Type B pancreatic cell (in vitro differentiated cells): ENCODE measurements at regions not wholly inside any gene's neighbourhood (a gene's known extent, or its start where the extent isn't known, plus 50 kb on each side); places are given as distances from the start of the nearest gene placed in this dataset.
"Not testable (repeated sequence)": the region's sequence is repeated elsewhere in the genome, so short reads cannot be mapped to it uniquely, and the experiment has no call there.

Experiments used
- DNase-seq: peaks from one replicate; pipeline ENCODE4 v3.0.0; 2021; ENCODE audit warnings: mixed read lengths; ENCODE audit not compliant: unreplicated experiment; ENCODE audit errors: extremely low spot score
- H3K27ac Mint-ChIP-seq: 2 replicates; pipeline ENCODE4 v1.8.0; 2021; ENCODE audit warnings: mild to moderate bottlenecking, mixed read lengths
- H3K27me3 Mint-ChIP-seq: 2 replicates; pipeline ENCODE4 v1.8.0; 2021; ENCODE audit warnings: mixed read lengths
- H3K36me3 Mint-ChIP-seq: 2 replicates; pipeline ENCODE4 v1.8.0; 2021; ENCODE audit warnings: mixed read lengths
- H3K4me1 Mint-ChIP-seq: one replicate; pipeline ENCODE4 v1.8.0; 2021; ENCODE audit warnings: mixed read lengths; ENCODE audit not compliant: unreplicated experiment
- H3K4me3 Mint-ChIP-seq: 2 replicates; pipeline ENCODE4 v1.8.0; 2021; ENCODE audit warnings: mild to moderate bottlenecking, mixed read lengths
- H3K9me3 Mint-ChIP-seq: 2 replicates; pipeline ENCODE4 v1.8.0; 2021; ENCODE audit warnings: mixed read lengths
- TF ChIP-seq, protein P1 (sequence below): fragments of 200-600 bp; sonication (generic); conservative IDR thresholded peaks from 2 replicates; pipeline ENCODE4 v1.5.0; 2021; ENCODE audit warnings: antibody characterized with exemption, mild to moderate bottlenecking

DNA sequence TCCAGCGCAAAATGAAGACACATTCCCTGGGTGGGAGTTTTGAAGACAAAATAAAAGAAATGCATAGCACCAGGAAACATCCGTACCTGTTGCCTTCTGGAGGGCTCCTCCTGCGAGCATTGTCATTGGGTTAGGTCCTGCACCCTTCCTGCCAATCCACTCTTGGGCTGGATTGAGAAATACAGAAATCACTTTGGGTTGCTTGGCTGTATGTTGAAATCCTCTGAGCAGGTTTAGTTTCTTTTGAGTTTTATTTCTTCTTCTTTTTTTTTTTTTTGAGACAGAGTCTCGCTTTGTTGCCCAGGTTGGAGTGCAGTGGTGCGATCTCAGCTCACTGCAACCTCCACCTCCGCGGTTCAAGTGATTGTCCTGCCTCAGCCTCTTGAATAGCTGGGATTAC lies 67.6 kb downstream of the ARF6 start:
- H3K36me3 Mint-ChIP-seq = no peaks in the 10 kb centered on the region
- peak overlapping the region; percentile 94 for H3K27ac Mint-ChIP-seq
- peak overlapping the region; percentile 23 for H3K4me3 Mint-ChIP-seq
- TF ChIP-seq, protein P1, sequence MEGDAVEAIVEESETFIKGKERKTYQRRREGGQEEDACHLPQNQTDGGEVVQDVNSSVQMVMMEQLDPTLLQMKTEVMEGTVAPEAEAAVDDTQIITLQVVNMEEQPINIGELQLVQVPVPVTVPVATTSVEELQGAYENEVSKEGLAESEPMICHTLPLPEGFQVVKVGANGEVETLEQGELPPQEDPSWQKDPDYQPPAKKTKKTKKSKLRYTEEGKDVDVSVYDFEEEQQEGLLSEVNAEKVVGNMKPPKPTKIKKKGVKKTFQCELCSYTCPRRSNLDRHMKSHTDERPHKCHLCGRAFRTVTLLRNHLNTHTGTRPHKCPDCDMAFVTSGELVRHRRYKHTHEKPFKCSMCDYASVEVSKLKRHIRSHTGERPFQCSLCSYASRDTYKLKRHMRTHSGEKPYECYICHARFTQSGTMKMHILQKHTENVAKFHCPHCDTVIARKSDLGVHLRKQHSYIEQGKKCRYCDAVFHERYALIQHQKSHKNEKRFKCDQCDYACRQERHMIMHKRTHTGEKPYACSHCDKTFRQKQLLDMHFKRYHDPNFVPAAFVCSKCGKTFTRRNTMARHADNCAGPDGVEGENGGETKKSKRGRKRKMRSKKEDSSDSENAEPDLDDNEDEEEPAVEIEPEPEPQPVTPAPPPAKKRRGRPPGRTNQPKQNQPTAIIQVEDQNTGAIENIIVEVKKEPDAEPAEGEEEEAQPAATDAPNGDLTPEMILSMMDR = no peak
- peaks cover 8% of the 10 kb centered on the region for H3K4me1 Mint-ChIP-seq
- no peaks in the 10 kb centered on the region for H3K27me3 Mint-ChIP-seq
- DNase-seq = no peak
- H3K9me3 Mint-ChIP-seq = no peaks in the 10 kb centered on the region

DNA sequence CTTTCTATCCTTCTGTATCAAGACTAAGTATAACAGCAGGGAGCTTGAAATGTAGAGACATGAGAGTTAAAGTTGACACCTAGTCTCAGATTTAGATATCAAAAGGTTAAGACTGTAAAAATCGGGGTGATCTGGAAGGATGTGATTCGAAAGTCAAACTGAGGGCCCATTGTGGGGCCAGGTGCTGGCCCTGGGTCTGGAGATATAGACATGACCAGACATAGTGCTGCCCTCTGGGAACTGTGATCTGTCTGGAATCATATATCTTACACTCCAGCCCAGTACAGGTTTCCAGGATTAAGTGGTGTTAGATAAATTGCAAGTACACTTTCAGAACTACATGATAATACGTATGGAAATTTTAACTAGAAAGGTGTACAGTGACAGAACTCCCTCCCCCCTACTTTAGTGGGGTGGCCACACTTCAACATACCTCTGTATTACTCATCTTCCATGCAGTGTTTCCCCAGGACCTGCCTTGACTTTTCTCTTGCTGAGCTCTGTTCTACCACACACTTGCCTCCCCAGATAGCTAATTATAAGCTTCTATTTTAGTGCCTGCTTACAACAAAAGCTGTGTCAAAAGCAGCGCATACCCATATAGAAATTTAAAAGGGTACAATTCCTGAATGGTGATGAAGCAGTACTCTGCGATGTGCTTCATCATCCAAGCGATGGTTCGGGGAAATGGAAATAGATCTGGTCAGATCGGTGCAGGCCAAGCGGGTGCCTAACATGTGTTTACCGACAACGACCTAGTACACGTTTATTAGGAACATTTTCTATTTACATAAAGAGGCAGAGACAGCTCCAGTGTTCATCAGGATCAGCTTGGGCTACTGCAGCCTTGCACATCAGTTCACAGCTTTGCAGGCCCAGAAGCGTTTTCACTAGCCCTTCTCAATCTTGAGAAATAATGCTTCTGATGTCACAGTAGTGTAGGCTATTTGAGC lies 68.7 kb downstream of the ARF6 start:
- Mint-ChIP-seq H3K4me3 (peak overlapping the region; percentile 52), H3K27ac (peak overlapping the region; percentile 94), H3K36me3 (peaks cover 2% of the 10 kb centered on the region), H3K9me3 (no peaks in the 10 kb centered on the region), H3K4me1 (peaks cover 15% of the 10 kb centered on the region), H3K27me3 (no peaks in the 10 kb centered on the region)
- DNase-seq = no peak
- TF ChIP-seq, protein P1 = no peak

DNA sequence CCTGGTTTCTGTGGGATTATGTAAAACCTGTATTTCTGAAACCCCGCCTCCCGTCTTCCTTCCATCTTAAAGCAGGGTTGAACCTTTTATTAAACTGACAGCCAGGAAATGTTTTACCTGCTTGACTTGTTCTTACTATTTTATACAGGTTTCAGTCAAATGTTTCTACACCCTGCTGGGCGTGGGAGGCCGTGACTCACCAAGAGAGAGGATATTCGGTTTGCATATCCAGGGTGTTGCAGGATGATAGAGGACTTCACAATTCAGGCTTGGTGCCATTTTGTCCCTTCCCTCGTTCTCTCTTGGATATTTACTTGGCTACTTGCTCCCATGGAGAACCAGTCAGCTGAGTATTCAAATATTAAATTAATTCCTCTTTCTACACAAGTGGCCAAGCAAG lies 69.7 kb downstream of the ARF6 start:
- Mint-ChIP-seq H3K4me1 (peaks cover 18% of the 10 kb centered on the region), H3K27me3 (no peaks in the 10 kb centered on the region), H3K4me3 (peak overlapping the region; percentile 74), H3K27ac (peak overlapping the region; percentile 94), H3K36me3 (peaks cover 3% of the 10 kb centered on the region), H3K9me3 (no peaks in the 10 kb centered on the region)
- TF ChIP-seq, protein P1 = no peak
- no peak for DNase-seq

DNA sequence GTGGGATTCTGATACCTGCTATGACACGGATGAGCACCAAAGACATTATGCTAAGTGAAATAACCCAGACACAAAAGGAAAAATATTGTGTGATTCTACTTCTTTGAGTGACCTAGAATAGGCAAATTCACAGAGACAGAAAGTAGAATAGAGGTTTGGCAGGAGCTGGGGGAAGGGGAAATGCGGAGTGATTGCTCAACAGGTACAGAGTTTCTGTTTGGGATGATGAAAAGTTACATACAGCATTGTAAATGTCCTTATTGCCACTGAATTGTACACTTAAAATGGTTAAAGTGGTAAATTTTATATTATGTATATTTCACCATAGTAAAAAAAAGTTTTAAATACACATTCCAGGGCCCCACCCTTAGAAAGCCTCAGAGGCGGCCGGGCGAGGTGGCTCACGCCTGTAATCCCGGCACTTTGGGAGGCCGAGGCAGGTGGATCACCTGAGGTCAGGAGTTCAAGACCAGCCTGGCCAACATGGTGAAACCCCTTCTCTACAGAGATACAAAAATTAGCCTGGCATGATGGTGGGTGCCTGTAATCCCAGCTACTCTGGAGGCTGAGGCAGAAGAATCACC lies 72.3 kb downstream of the ARF6 start:
- not testable (repeated sequence) for H3K27me3 Mint-ChIP-seq, DNase-seq, H3K36me3 Mint-ChIP-seq, H3K4me3 Mint-ChIP-seq, H3K9me3 Mint-ChIP-seq
- Mint-ChIP-seq H3K27ac (peak overlapping the region; percentile 94), H3K4me1 (peaks cover 24% of the 10 kb centered on the region)

DNA sequence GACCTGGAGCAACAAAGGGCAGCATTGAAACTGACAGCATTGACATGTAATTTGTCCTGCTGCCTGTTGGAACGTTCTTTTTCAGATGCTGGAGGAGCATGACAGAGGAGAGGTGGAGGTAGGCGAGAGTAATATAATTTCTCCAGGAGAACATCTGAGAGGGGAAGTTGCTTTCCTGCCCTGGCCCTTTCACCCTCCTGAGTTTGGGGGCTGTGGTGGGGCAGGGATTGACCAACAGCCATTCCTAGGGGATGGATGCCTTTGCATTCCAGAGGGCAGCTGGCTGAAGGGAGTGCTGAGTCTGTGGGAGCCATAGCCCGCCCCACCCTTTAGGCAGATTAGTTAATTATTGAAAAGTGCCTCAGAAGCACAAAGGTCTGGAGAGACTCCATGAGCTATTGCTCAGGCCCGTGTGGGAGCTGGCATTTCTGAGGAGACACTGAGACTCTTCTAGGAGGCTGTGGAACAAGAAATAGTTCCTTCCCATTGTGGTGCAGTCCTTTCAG lies 73.5 kb downstream of the ARF6 start:
- H3K4me1 Mint-ChIP-seq = peaks cover 28% of the 10 kb centered on the region
- H3K27me3 Mint-ChIP-seq = no peaks in the 10 kb centered on the region
- H3K4me3 Mint-ChIP-seq = peak overlapping the region; percentile 70
- H3K27ac Mint-ChIP-seq = peak overlapping the region; percentile 94
- DNase-seq = no peak
- TF ChIP-seq, protein P1 = no peak
- H3K9me3 Mint-ChIP-seq = no peaks in the 10 kb centered on the region
- H3K36me3 Mint-ChIP-seq = peaks cover 3% of the 10 kb centered on the region
